Right renal pelvis (tissue), 4 donors: ENCODE measurements at regions not wholly inside any gene's neighbourhood (a gene's known extent, or its start where the extent isn't known, plus 50 kb on each side); places are given as distances from the start of the nearest gene placed in this dataset.

ENCODE experiments used
- DNase-seq, 4 donors: peaks; one replicate each; pipeline ENCODE4 v3.0.0-alpha.2; 2013; ENCODE audit warnings: low read depth in 4 of 4, low spot score in 3 of 4, missing footprints in 1 of 4

- DNase-seq: peak in 2 of 4 donors; percentile 14 to 53
Observed at GRCh38 chr3:106204160-106204868, 335.5 kb upstream of the CBLB start.

GRCh38 chr3:106206146-106206545, 337.3 kb upstream of the CBLB start:
- DNase-seq: peak in 3 of 4 donors; percentile 47 to 66 (median 57)

- DNase-seq: no peak
Observed at GRCh38 chr3:106206613-106207012, 337.8 kb upstream of the CBLB start.

- no peak for DNase-seq
Observed at GRCh38 chr3:106208251-106208650, 339.4 kb upstream of the CBLB start.

DNA sequence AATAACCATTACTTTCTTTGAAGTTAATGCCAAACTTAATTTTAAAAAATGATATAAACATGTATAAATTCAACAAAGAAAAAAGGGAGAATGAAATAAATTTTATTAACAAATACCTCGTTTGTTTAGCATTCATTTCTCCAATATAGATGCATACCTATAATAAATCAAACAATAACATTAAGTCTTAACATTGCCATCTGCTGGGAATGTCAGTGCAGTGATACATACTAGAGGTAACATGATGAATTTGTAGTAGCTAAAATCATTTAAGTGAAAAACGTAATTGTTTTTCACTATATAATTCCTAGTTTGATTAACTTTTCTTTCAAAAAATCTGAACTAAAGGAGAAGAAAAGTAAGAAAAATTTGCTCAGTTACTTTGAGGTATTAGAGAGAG, 340.2 kb upstream of the CBLB start:
- no peak for DNase-seq

DNA sequence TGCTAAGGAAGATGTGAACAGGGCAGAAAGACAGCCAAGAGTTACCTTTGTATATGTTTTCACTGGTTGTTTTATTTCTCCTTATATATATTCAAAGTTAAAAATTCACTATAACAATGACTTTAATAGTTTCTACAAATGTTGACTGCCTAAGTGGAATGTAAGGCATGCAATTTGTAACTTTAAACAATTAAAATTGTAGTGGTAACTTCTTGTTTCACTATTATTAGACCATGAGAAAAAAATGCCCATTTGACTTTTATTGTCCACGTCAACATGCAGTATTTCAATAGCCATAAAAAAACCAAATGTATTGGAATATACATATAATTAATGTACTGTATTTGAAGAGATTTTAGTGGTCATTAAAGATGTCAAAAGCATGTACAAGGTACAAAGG, 340.7 kb upstream of the CBLB start:
- no peak for DNase-seq

GRCh38 chr3:106210923-106211322, 342.1 kb upstream of the CBLB start:
- DNase-seq: no peak

DNA sequence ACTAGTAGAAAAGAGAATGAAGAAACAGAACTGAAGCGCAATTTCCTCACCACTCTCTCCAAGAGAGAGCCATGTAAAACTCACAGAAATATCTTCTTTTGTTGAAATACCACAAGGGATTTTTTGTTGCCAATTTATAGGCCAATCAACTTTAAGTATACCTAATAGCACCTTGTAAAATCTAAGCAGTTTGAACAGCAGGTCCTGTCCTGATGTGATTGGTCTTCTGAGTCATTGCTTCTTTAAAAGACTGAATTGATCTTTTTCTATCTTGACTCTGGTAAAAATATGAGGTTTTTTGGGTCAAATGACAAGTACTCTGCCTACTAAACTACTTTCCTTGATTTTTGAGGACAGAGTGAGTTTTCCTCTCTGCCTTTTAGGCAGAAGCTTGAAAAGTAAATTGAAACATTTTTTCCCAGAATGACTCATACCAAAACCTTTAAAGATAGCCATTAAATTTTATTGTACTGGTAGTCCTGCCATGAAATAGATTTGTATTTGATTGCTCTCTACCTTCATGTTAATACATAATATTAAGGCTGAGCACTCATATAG, 343.9 kb upstream of the CBLB start:
- DNase-seq: no peak

- DNase-seq: no peak
Observed at GRCh38 chr3:106213954-106214353, 345.1 kb upstream of the CBLB start.

DNA sequence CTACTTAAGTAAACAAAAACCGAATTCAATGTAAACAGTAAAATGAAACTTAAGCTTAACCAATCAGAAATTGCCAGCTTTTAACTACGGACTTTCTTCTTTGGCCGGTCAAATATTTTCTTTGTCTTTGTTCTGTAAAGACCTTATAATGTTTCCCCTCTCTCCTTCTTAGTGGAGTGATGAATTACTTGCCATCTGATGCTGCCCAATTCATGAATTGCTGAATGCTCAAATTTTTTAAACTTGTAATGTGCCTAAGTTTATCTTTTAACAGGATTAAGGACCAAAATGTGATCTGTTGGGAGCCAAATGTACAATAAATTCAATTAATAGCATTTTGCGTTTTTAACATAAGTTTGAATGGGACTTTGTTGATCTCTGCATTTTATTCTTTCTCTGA, 345.8 kb upstream of the CBLB start:
- DNase-seq: no peak

- DNase-seq: no peak
Observed at GRCh38 chr3:106215047-106215446, 346.2 kb upstream of the CBLB start.

DNA sequence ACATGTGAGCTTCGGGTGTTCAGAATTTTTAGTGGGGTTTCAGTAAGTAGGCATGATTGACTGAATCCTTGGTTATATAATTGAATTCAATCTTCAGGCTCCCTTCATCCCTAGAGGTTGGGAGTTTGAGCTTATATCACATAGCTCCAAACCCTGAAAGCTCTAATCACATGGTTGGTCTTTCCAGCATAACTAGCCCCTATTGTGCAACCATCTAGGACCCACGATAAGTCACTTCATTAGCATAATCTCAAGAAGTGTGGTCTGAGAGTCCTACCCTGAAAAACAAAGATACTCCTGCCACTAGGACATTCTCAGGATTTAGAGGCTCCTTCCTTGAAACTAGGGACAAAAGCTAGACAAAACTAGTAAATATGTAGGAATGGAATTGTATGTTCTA, 348.9 kb upstream of the CBLB start:
- no peak for DNase-seq

DNA sequence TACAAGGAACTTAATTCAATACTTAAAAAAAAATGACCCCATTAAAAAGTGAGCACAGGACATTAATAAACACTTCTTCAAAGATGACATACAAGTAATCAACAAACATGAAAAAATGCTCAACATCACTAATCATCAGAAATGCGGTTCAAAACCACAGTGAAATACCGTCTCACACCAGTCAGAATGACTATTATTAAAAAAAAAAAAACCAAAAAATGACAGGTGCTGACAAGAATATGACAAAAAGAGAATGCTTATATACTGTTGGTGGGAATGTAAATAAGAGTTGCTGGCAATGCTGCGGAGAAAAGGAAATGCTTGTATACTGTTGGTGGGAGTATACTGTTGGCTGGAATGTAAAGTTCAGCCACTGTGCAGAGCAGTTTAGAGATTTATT, 358.3 kb upstream of the CBLB start:
- DNase-seq: no peak

- no peak for DNase-seq
Observed at GRCh38 chr3:106228271-106228670, 359.5 kb upstream of the CBLB start.

GRCh38 chr3:106229495-106230278, 360.9 kb upstream of the CBLB start:
- DNase-seq: no peak

- no peak for DNase-seq
Observed at GRCh38 chr3:106231086-106231485, 362.3 kb upstream of the CBLB start.

- no peak for DNase-seq
Observed at GRCh38 chr3:106232956-106233355, 364.1 kb upstream of the CBLB start.

DNA sequence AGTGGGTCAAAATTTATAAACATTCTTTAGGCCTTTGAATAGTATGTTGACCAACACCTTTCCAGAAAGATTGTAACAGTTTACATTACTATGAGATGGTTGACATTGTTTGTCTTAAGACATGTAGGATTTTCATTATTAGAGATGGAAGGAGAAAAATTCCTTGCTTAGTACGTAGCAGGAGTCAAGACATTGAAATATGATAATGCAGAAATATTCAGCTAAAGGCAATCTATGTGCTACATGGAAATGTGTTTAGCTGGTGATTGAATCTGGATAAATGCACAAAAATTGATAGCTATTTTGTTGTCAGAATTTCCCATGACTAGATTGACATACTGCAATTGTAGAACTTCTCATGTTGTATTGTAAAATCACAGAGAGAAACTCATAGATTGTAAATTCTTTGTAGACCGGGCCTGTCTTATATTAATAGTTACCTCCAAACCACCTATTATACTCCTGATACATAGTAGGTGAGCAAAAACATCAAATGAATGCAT, 370.4 kb upstream of the CBLB start:
- DNase-seq: no peak

DNA sequence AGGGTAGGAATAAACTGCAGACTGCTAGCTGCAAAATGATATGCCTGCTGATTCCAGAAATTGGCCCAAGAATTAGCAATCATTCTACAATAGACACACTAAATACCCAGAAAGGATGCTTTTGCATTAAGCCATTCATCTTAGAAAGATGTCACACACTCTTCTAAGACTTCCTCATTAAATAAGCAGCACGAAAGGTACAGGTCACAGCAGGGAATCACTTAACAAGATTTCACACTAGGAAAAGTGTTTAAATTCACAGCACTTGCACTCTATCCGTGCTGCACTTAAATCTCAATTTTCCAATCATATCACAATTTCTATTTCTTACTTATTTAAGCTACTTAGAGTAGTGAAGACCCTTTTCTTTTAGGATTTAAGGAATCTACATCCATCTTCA, 372.8 kb upstream of the CBLB start:
- no peak for DNase-seq

DNA sequence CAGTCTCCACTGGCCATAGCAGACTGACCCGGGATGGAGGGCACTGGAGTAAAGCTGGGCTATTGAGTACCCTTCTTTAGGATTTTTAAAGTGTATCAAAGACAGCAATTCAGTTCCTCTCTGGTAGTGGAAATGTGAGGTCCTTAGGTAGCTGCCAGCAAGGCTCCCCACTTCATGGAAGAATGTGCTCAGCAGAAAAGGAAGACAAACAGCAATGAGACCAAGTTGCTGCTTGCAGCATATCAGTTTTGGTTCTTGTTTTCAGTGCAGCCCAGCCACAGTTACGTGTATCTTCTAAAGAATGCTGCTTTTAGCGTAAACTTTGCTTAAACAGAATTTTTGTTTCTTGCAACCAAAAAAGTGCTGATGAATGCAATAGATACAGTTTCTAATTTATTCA, 374.0 kb upstream of the CBLB start:
- DNase-seq: no peak

- DNase-seq: no peak
Observed at GRCh38 chr3:106245400-106245799, 376.6 kb upstream of the CBLB start.
